H9 (cell line): ENCODE measurements at regions not wholly inside any gene's neighbourhood (a gene's known extent, or its start where the extent isn't known, plus 50 kb on each side); places are given as distances from the start of the nearest gene placed in this dataset.

Experiments used
- DNase-seq: peaks from one replicate; pipeline ENCODE4 v3.0.0-alpha.2; 2017
- H2AFZ ChIP-seq: one replicate; pipeline ENCODE4 v1.6.1; 2013; ENCODE audit warnings: mild to moderate bottlenecking, low read length, control low read depth, moderate library complexity
- H2AK5ac ChIP-seq: 2 replicates; pipeline ENCODE4 v1.6.1; 2013; ENCODE audit warnings: low read length, control low read depth, mixed read lengths; ENCODE audit not compliant: insufficient read length
- H2BK120ac ChIP-seq: one replicate; pipeline ENCODE4 v1.6.1; 2013; ENCODE audit warnings: low read depth, mild to moderate bottlenecking, low read length, control low read depth, inconsistent platforms; ENCODE audit not compliant: poor library complexity, severe bottlenecking
- H2BK12ac ChIP-seq: 2 replicates; pipeline ENCODE4 v1.6.1; 2013; ENCODE audit warnings: low read length, control low read depth, mixed read lengths, low read depth; ENCODE audit not compliant: insufficient read length
- H2BK15ac ChIP-seq: 2 replicates; pipeline ENCODE4 v1.6.1; 2013; ENCODE audit warnings: low read depth, low read length, control low read depth
- H2BK20ac ChIP-seq: one replicate; pipeline ENCODE4 v1.6.1; 2013; ENCODE audit warnings: low read depth, mild to moderate bottlenecking, low read length, control low read depth, inconsistent platforms; ENCODE audit not compliant: poor library complexity, severe bottlenecking
- H2BK5ac ChIP-seq: 2 replicates; pipeline ENCODE4 v1.6.1; 2013; ENCODE audit warnings: low read length, control low read depth, mixed read lengths; ENCODE audit not compliant: insufficient read length
- H3K14ac ChIP-seq: 2 replicates; pipeline ENCODE4 v1.6.1; 2013; ENCODE audit warnings: low read length, control low read depth; ENCODE audit not compliant: insufficient read depth
- H3K18ac ChIP-seq: 2 replicates; pipeline ENCODE4 v1.6.1; 2013; ENCODE audit warnings: low read depth, mild to moderate bottlenecking, mixed read lengths, low read length, control low read depth; ENCODE audit not compliant: insufficient read length
- H3K23ac ChIP-seq: 2 replicates; pipeline ENCODE4 v1.6.1; 2013; ENCODE audit warnings: low read length, control low read depth, mixed read lengths, low read depth; ENCODE audit not compliant: insufficient read length
- H3K23me2 ChIP-seq: 2 replicates; pipeline ENCODE4 v1.6.1; 2013; ENCODE audit warnings: low read depth, mild to moderate bottlenecking, mixed read lengths, low read length, control low read depth; ENCODE audit not compliant: insufficient read length, poor library complexity, severe bottlenecking
- H3K27ac ChIP-seq: 2 replicates; pipeline ENCODE4 v1.5.1; 2013; ENCODE audit warnings: low read length, control low read depth, mixed read lengths, low read depth; ENCODE audit not compliant: insufficient read length
- H3K27me3 ChIP-seq: 2 replicates; pipeline ENCODE4 v1.6.1; 2013; ENCODE audit warnings: low read length, control low read depth, inconsistent platforms; ENCODE audit not compliant: insufficient read depth
- H3K4ac ChIP-seq: 2 replicates; pipeline ENCODE4 v1.6.1; 2013; ENCODE audit warnings: low read depth, mild to moderate bottlenecking, control low read depth, inconsistent platforms, low read length, moderate library complexity
- H3K4me1 ChIP-seq: 2 replicates; pipeline ENCODE4 v1.6.1; 2013; ENCODE audit warnings: low read length, control low read depth, inconsistent platforms; ENCODE audit not compliant: insufficient read depth
- H3K4me2 ChIP-seq: 2 replicates; pipeline ENCODE4 v1.6.1; 2013; ENCODE audit warnings: low read length, control low read depth, mixed read lengths; ENCODE audit not compliant: insufficient read length, insufficient read depth
- H3K56ac ChIP-seq: 2 replicates; pipeline ENCODE4 v1.6.1; 2013; ENCODE audit warnings: low read depth, mild to moderate bottlenecking, mixed read lengths, low read length, control low read depth; ENCODE audit not compliant: insufficient read length
- H3K79me1 ChIP-seq: 2 replicates; pipeline ENCODE4 v1.6.1; 2013; ENCODE audit warnings: low read depth, mild to moderate bottlenecking, moderate library complexity, low read length, control low read depth, inconsistent platforms; ENCODE audit not compliant: insufficient read depth, poor library complexity, severe bottlenecking
- H3K79me2 ChIP-seq: 2 replicates; pipeline ENCODE4 v1.6.1; 2013; ENCODE audit warnings: low read length, control low read depth, inconsistent platforms; ENCODE audit not compliant: insufficient read depth
- H3K9ac ChIP-seq: 2 replicates; pipeline ENCODE4 v1.6.1; 2013; ENCODE audit warnings: low read length, control low read depth, mixed read lengths; ENCODE audit not compliant: insufficient read length; ENCODE audit errors: extremely low read depth
- H3K9me3 ChIP-seq: one replicate; pipeline ENCODE4 v1.6.1; 2013; ENCODE audit warnings: low read depth, low read length, inconsistent platforms; ENCODE audit not compliant: control insufficient read depth
- H3T11ph ChIP-seq: one replicate; pipeline ENCODE4 v1.6.1; 2013; ENCODE audit warnings: mild to moderate bottlenecking, low read length, control low read depth, inconsistent platforms
- H4K20me1 ChIP-seq: one replicate; pipeline ENCODE4 v1.6.1; 2013; ENCODE audit not compliant: control insufficient read depth, insufficient read length, insufficient read depth
- H4K5ac ChIP-seq: 2 replicates; pipeline ENCODE4 v1.6.1; 2013; ENCODE audit warnings: low read depth, mild to moderate bottlenecking, mixed read lengths, low read length, control low read depth; ENCODE audit not compliant: insufficient read length
- H4K8ac ChIP-seq: replicated peaks from 2 replicates; pipeline ENCODE4 v1.6.1; 2013; ENCODE audit warnings: low read length, control low read depth, mixed read lengths, low read depth; ENCODE audit not compliant: insufficient read length
- H4K91ac ChIP-seq: 2 replicates; pipeline ENCODE4 v1.6.1; 2013; ENCODE audit warnings: low read depth, mild to moderate bottlenecking, moderate library complexity, mixed read lengths, low read length, control low read depth; ENCODE audit not compliant: insufficient read length
- H3K27ac Mint-ChIP-seq, 3 experiments: 2 replicates in 2 of 3; 3 replicates in 1 of 3; pipeline ENCODE4 v1.8.0; 2020 to 2021; ENCODE audit warnings: mixed read lengths in 3 of 3, mild to moderate bottlenecking in 1 of 3, moderate library complexity in 1 of 3
- H3K27me3 Mint-ChIP-seq: 2 replicates; pipeline ENCODE4 v1.8.0; 2021; ENCODE audit warnings: low read depth, mild to moderate bottlenecking, moderate library complexity, mixed read lengths
- H3K36me3 Mint-ChIP-seq, 3 experiments: 2 replicates in 2 of 3; 3 replicates in 1 of 3; pipeline ENCODE4 v1.8.0; 2020 to 2021; ENCODE audit warnings: low read depth in 3 of 3, mixed read lengths in 3 of 3; ENCODE audit not compliant: insufficient read depth in 1 of 3
- H3K4me1 Mint-ChIP-seq, 2 experiments: 2 replicates each; pipeline ENCODE4 v1.8.0; 2020; ENCODE audit warnings: mixed read lengths in 2 of 2
- H3K4me3 Mint-ChIP-seq, 2 experiments: 2 replicates in 1 of 2; 3 replicates in 1 of 2; pipeline ENCODE4 v1.8.0; 2020 to 2021; ENCODE audit warnings: mild to moderate bottlenecking in 2 of 2, mixed read lengths in 2 of 2, moderate library complexity in 1 of 2
- H3K9me3 Mint-ChIP-seq, 2 experiments: 2 replicates in 1 of 2; 3 replicates in 1 of 2; pipeline ENCODE4 v1.8.0; 2020; ENCODE audit warnings: mild to moderate bottlenecking in 2 of 2, mixed read lengths in 2 of 2, moderate library complexity in 1 of 2
- WGBS: extraction: QIAGEN DNeasy Blood & Tissue Kit; methylation state at CpG from one replicate; pipeline ENCODE4 v1.1.7; 2013; ENCODE audit warnings: missing lambda C conversion rate, low lambda C conversion rate, mixed read lengths; ENCODE audit not compliant: insufficient read length; ENCODE audit errors: extremely low coverage; 5-methylcytosine and 5-hydroxymethylcytosine counted together
- TF ChIP-seq, protein P1 (sequence below): fragments of 200-600 bp; sonication (generic); conservative IDR thresholded peaks from 3 replicates; pipeline ENCODE4 v1.8.0; 2021; ENCODE audit warnings: antibody characterized with exemption, mild to moderate bottlenecking

DNA sequence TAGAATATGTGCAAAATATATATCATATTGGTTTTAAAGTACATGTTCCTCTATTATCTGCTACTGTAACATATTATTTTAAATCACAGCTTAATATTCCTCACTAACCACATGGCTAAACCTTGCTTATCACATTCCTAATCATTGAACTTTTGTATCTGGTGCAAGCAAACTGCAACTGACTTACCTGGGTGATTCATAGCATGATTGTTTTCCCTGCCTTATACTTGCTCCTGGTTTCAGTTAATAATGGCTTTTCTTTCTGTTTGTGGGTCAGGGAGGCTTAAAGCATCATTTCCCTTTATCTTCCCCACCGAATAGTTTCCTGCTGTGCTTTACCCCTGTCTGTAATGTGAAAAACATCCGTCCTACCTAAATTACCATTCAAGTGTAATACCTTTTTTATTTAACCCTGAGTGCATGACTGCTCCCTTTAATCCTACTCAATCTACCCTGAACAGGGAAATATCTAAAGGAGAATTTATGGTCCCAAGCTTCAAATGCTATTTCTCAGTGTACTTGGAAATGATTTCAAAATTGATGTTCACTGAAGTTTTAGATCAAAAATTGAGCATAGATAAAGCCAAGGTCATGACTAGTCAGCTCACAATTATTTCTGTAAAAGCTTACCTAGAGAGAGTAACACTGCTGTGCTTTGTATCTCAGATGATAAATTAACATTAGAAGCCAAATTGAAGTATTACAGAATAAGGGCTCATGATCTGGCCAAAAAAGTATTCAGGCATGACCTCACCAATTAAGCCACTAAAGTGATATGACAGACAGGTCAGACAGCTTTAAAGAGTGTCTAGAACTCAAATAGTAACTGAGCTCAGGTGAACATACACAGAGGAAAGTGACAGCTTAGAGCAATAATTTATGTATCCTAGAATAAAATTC lies 507.1 kb downstream of the BRINP3 start:
- Histone ChIP-seq H2BK5ac (no peak overlapping the region), H3K4me2 (no peak overlapping the region), H3K27ac (no peak overlapping the region), H3K14ac (no peak overlapping the region), H2AFZ (peak overlapping the region; percentile 40), H3K79me1 (no peaks in the 10 kb centered on the region), H2BK120ac (no peak overlapping the region), H4K8ac (no peak overlapping the region), H3K27me3 (no peaks in the 10 kb centered on the region), H4K5ac (no peak overlapping the region), H2BK20ac (no peak overlapping the region), H3K23me2 (no peaks in the 10 kb centered on the region), H3K9me3 (no peaks in the 10 kb centered on the region), H3K9ac (no peak overlapping the region), H2AK5ac (no peak overlapping the region), H3K23ac (no peak overlapping the region), H3T11ph (no peak overlapping the region), H3K18ac (no peak overlapping the region), H3K56ac (no peak overlapping the region), H3K4me1 (peaks cover 3% of the 10 kb centered on the region), H3K4ac (no peak overlapping the region), H2BK15ac (no peak overlapping the region), H4K91ac (no peak overlapping the region), H3K79me2 (no peaks in the 10 kb centered on the region), H2BK12ac (no peak overlapping the region), H4K20me1 (no peaks in the 10 kb centered on the region)
- H3K27ac Mint-ChIP-seq: peak overlapping the region in 1 of 3 experiments; percentile 92; a peak in 3 of 7 replicates
- H3K27me3 Mint-ChIP-seq: no peaks in the 10 kb centered on the region
- H3K36me3 Mint-ChIP-seq: peaks cover 0 to 1% (median 0%) of the 10 kb centered on the region in 3 experiments; a peak in 1 of 7 replicates
- WGBS: no CpG with 5 or more reads among the region's 2 CpGs
- no peak for DNase-seq
- TF ChIP-seq, protein P1, sequence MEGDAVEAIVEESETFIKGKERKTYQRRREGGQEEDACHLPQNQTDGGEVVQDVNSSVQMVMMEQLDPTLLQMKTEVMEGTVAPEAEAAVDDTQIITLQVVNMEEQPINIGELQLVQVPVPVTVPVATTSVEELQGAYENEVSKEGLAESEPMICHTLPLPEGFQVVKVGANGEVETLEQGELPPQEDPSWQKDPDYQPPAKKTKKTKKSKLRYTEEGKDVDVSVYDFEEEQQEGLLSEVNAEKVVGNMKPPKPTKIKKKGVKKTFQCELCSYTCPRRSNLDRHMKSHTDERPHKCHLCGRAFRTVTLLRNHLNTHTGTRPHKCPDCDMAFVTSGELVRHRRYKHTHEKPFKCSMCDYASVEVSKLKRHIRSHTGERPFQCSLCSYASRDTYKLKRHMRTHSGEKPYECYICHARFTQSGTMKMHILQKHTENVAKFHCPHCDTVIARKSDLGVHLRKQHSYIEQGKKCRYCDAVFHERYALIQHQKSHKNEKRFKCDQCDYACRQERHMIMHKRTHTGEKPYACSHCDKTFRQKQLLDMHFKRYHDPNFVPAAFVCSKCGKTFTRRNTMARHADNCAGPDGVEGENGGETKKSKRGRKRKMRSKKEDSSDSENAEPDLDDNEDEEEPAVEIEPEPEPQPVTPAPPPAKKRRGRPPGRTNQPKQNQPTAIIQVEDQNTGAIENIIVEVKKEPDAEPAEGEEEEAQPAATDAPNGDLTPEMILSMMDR: no peak
- peaks cover 0 to 2% of the 10 kb centered on the region in 2 experiments; a peak in 1 of 5 replicates for H3K9me3 Mint-ChIP-seq
- H3K4me3 Mint-ChIP-seq: no peak overlapping the region
- H3K4me1 Mint-ChIP-seq: peaks cover 12% of the 10 kb centered on the region in 2 experiments
